HG03460 (cell line): ENCODE measurements at regions not wholly inside any gene's neighbourhood (a gene's known extent, or its start where the extent isn't known, plus 50 kb on each side); places are given as distances from the start of the nearest gene placed in this dataset.
A peak's percentile ranks its signal among the peaks of the same experiment; 100 is the strongest.
"Not testable (repeated sequence)": the region's sequence is repeated elsewhere in the genome, so short reads cannot be mapped to it uniquely, and the experiment has no call there.

ENCODE experiments used
- ATAC-seq: cut with Tn5 transposase; IDR thresholded peaks from one replicate; pipeline ENCODE4 v1.9.1; 2021; ENCODE audit not compliant: unreplicated experiment

DNA sequence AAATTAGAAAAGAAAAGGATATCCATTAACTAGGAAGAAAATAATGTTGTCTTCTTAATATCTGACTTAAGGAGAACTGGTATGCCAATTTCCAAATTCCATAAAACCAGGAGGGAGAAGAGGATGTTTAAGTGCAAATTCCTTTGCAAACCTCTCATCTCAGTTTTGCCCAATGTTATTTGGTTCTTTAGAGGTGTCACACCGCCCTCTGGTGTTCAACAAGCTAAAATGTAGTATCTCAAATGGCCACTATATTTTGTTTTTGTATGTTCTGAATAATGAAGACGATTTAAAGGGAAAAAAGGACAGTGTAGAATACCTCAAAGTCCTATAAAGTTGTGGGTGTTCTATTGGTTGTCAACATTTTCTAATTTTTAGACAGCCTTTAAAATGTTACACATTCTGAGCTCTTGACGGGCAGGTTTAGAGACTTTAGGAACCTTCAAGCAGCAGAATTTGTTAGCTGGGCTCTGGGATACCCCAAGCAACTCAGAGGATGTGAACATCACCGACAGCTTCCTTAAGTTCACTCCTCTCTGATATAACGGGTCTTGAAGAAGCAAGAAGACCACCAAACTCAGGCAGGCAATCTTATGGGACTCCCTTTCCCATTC is 458.3 kb downstream of the MFSD1 start:
- ATAC-seq = peak; percentile 66

DNA sequence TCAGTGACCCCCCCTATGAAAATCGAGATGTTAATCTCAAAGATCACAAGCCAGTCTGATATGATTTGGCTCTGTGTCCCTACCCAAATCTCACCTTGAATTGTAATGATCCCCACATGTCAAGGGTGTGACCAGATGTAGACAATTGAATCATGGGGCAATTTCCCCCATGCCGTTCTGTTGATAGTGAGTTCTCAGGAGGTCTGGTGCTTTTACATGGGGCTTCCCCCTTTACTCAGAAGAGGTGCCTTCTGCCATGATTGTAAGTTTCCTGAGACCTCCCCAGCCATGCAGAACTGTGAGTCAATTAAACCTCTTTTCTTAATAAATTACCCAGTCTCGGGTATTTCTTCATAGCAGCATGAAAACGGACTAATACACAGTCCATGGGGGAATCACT is 459.5 kb downstream of the MFSD1 start:
- not testable (repeated sequence) for ATAC-seq

DNA sequence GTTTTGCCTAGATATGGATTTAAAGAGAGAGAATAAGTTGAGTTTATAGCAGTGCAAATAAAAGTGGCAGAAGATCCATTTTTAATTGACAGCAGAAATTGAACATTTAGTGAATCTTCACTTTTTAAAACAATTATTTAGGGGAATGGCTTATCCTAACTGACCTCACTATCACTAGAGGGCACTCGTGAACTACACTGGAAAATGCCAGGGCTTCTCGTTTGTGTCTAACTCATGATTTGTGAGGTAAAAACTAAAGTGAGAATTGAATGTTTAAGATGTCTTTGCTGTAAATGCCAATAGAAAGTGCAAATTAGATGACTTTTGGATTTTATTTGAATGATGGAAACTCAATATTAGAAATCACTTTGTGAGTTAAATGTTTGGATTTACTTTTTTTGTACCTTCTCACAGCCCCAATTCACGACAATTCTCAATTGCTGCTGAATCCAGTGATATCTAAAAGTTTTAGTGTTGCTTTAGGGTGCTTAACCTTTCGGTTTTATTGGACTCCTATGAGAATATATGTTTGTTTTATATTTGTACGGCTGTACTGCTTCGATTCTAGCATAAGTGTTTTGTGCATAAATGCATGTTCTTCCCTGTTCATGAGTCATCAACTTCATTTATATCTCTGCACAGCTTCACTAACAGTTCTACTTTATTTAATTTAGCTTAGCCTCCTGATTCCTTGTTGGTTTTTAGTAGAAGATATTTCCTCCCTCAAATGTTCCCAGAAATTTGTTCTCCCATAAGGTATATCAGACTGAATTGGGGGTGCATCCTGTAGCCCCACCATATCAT is 462.1 kb downstream of the MFSD1 start:
- ATAC-seq = no peak

DNA sequence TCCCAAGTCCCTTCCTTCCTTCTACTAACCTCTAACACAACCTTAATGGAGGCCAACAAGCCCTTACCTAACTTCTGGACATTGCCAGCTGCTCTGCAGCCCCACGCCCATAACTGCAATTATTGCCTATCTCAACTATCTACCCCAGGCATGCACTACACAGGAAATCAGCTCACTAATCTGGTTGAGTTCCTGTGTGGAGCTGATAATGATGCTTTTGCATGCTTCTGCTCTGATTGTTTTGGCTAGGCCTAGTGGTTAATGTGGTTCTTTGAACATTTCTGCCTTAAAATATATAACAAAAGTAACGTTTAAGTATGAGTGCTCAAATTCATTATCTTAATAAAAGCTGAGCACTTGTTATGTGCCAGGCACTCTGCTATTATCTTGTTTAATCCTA is 463.9 kb downstream of the MFSD1 start:
- no peak for ATAC-seq

DNA sequence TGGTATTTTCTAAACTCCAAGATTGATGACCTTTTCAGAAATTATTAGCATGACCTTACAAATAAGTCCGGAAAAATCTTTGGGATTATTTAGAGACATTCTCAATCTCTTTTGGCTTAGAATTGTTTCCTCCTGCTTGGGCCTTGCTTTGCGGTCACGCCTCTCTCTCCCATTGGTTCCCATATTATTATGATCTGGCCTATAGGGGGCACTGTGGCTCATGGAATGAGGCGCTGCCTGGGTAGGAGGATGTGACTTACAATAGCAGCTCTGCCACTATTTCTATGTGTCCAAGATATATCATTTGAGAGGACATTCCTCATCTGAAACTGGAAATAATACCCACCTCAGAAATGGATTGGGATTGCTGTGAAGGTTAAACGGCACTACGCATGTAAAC is 464.9 kb downstream of the MFSD1 start:
- no peak for ATAC-seq

DNA sequence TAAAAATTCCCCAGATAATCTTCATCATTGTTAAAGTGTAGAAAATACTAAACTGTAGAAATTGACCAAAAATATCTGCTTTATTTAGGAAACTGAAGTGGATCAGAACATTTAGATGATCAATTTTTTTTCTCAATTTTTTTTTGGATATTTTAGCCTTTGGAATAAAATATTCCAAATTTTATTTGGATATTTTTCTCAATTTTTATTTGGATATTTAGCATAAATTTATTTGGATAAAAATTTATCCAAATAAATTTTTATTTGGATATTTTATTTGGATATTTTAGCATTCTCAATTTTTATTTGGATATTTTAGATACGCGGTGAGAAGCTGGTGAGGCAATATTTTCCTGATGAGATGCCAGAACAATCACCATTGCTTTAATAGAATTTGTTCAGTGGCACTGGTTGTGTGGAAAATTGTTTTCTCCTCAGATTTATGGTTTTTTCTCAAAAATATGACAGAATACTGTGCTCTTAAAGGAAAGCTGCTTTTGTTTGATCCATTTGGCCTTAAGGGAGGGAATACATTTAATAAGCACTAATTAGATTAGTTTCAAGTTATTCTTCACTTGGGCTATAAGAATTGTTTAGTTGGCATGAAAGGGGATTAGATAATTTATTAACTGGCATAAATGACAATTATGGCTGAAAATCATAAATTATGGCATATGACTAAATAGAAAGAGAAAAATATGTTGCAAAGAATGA is 470.1 kb downstream of the MFSD1 start:
- no peak for ATAC-seq

DNA sequence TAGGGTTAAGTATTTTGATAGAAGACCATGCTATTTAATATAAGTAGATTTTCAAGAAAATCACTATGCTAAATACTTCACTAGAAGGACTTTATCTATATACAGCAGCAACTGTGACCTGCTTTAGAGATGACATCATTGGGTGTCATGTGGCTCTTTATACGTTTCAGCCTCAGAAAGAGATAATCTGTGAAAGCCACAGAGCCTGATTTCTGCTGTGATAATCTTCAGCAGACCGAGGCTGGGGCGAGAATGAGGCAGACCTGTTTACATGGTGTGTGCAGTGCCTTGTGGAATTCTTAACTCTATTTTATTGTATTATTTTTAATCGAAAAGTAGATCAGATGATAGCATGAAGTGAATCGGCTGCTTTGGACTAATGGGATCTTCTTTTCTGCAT is 471.2 kb downstream of the MFSD1 start:
- ATAC-seq = no peak

DNA sequence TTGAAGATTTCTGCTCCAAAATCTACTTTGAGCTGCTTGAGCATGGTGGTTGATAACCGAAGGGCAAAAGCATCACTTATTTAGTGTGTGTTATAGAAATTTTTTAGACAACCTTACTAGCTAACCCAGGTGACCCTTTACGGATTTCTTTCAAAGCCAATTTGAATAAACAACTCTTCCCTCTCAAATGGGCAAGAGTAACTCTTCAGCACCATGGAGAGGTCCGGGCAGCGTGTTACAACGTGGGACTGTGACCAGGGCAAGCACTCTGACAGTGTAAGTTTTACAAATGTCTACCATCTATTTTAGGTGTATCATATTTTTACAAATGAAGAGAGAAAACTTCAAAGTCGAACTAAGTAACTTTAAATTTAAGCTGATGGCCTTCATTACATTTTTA is 471.8 kb downstream of the MFSD1 start:
- ATAC-seq = no peak

DNA sequence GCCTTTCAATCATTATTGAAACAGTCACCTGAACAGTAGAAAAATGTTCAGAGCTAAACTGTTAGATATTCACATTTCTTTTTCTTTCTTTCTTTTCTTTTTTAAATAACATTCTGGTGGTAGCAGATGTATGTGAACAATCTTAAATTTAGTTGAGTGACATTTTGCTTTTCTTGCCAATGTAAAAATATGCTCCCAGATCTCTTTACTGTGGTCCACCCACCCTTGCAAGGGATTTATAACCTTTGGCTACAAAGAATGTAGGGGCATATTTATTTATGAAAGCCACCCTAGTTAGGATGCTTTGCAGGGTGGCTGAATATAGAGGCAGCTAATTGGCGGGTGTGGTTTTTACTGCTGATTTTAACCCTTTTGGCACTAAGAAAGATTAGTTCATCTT is 473.9 kb downstream of the MFSD1 start:
- no peak for ATAC-seq

DNA sequence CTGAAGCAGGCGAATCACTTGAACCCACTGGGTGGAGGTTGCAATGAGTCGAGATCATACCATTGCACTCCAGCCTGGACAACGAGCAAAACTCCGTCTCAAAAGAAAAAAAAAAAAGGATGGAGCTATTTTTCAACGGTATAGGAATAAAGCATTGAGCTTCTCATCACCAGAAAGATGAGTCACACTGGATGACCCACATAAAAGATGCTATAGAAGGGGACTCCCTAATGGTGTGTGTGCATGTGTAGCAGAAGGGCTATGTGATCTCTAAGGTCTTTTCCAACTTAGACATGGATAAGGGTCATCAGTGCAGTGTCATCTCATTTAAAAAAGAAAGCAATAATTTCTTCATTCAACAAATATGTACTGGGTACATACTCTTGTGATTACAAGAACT is 476.0 kb downstream of the MFSD1 start:
- ATAC-seq = no peak

DNA sequence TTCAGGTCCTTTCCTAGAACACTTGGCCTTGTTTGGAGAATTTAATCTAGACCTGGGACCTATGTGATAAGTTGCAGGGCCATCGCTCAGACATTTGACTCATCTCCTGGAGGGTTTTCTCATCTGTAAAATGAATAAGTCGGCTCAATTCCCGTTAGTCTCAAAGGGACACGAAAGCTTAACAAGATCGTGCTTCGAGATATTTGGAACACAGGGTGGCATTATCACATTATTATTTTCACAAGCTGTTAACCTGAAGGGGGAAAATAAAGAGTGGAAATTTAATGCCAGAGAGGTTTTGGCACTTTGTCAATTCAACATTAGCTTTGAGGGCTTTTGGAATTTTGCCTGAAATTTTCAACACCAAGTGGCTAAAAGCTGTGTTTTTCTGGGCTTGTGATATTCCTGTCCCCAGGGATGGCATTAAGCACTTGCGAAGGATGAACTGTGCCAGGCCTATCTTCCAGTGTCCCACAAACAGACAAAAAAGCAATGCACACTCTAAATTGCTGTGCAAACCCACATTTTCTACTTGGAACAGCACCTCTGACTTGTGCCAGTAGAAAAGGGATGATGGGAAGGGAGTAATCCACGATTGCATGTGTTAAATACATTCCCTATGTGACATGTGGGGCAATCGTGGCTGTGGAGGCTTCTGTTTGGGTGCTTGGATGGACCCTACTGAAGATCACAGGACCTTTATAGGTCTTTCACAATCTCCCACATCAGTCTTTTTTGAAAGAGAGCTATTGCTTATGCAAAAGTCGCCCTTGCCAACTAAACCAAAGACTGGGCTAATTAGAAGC is 478.7 kb downstream of the MFSD1 start:
- no peak for ATAC-seq

DNA sequence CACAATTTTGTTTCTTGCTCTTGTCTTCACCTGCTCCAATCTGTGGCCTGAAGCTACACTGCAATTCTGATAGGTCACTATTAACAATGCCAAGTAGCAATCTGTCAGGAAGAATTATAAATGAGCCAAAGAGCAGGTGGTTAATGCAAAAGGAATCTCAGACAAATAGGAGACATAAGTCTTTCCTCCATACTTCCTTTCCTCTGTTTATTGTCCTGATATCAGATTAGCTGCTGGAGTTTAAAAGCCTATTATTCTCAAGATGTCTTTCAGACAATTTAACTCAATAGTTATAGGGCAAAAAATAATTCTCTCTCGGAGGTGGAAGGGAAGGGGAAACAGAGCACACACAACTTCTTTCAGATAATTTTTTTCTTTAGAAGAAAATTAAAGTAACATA is 491.6 kb downstream of the MFSD1 start:
- ATAC-seq = no peak

DNA sequence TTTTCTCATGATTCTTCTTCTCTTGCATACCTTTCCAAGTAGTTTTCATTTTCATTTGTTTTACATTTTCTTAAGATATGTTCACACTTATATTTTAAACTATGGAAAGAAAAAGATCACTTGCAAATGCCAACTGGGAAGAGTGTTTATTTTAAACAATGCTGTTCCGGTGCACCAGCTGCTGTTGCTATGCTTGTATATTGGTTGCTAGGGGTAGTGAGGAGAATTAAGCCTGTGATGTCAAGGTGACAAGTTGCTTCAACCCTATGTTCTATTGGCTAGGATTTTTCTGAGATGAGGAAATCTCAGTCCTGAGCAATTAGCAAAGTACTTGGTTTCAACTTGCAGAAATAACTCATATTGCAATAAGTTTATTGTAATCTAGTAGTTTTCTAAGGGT is 500.1 kb downstream of the MFSD1 start:
- no peak for ATAC-seq

DNA sequence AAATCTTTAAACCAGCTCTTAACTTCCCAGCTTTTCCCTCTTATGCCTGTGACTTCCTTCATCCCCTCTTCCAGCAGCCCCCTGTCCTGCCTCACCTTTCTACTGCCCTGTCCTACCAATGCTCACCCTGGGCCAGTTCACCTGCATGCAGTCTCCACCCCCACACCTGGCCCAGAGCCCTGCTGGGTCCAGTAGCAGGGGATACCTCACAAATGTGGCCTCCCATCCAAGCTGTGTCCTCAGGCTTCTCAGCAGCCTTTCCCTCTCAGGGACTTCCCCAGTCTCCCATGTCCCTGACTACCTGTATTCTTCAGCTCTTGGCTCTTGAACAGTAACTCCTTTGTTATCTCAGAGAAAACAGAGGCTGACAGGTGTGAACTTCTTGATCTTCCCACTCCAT is 503.2 kb downstream of the MFSD1 start:
- no peak for ATAC-seq

DNA sequence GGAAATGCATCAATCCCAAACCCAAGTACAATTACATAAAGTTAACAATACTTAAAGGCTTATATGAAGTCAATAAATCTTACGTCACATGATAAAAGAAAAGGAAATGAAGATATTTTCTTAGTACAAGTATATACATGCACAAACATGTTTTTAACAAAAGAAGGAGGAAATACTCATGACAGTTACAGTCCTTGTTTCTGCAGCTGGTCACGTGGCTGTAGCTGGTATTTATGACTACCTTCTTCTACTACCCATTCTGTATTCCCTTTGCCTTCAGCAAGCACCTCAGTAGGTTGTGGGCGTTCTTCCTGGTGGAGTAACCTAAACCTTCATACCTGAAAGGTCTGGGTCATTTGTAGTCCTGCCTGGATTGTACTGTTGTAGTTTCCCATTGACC is 514.9 kb downstream of the MFSD1 start:
- not testable (repeated sequence) for ATAC-seq

DNA sequence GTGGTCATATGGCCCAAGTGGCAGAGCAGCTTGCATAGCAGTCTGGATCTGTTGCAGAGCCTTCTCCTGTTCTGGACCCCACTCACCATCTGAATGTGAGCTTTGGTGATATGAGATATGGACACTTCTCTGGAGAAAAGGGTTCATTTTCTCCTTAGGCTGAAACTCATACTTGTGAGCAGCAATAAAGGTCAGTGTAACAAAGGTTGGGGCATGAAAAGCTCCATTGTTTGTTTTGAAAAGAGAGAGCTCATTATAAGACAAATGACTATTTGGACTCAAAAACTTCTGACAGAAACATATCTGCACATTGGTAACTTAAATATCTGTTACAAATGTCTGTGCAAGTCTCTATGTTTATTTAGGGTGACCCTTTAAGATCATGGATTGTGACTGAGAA is 517.3 kb downstream of the MFSD1 start:
- ATAC-seq = no peak

DNA sequence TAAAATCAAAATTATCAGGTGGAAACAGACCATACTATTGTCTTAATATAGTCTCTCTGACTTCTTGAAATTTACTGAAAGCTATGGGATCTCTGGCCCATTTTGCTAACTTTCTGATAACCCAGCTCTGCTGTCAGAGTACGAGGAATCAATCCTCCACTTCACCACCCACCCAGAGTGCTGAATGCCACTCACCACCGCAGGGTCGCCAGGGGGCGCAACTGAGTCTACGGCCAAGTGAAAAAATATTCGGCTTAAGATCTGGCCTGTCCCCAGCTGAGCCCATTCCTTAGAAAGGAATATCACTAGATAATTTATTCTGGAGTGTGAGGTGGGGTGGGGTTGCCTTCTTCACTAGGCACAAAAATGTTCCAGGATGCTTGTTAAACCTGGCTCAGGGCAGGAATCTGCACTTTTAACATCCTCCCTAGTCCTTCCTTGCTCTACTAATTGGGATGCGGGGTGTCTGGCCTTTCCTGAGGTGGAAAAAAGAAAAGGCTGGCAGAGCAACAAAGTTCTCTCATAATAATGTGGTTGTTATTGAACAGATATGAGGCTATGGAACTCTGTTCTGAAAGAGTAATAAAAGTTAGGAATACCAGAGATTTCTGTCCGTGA is 520.6 kb downstream of the MFSD1 start:
- peak; percentile 71 for ATAC-seq

DNA sequence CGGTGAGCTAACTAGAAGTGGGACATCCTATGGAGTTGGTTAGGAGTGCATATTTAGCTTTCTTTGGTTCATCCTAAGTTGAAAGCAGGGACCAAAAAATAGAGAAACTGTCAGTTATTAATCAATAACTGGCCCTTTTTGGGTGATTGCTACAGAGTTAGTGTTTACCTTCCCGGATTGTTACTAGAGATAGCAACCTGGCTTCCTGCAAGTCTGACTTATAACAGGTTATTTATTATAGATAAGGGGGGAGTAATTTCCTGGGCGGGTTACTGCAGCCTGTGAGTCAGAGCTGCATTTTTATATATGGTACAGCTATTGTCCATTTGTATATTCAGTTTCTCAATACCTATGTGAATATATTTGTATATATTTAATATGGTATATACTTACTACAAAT is 522.0 kb downstream of the MFSD1 start:
- ATAC-seq = no peak

DNA sequence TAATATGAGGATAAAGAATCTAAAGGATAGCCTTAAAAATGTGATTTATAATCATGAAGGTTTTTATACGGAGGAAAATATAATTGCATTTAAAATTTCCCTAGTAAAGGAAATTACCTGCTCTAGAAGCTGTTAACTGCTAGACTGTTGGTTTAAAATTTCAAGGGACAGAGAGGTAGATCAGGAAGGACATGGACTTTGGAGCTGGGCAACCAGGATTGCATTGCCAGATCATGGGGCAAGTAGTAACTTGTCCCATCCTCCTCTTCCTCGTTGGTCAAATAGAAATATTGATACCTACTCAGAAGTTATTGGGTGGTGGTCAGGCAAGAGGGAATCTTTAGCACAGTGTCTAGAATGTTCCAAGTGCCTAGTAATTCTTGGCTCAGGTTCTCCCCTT is 525.1 kb downstream of the MFSD1 start:
- no peak for ATAC-seq

DNA sequence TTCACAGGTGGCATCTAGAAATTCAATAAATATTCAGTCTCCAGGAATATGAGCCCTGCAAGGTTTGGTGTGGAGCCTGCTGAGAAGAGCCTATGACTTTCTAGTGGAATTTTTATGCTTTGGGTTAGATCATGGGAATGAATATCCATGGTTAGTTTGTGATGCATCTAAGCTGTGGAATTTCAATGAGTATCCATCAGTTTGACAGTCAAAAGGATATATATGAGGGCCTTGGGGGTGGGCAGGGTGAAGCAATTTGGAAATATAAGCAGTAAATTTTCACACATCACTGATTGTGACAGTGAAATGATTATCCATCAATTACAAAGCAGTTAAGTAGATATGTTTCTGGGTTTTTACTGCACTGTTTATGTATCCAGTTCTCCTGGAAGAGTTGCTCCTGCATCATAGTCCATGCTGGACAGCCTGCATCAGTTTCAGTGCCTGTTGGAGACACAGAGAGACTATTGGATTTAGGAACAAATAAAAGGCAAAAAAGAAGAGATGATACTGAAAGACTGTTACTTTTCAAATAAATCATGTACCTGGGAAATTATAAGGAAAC is 530.8 kb downstream of the MFSD1 start:
- no peak for ATAC-seq

DNA sequence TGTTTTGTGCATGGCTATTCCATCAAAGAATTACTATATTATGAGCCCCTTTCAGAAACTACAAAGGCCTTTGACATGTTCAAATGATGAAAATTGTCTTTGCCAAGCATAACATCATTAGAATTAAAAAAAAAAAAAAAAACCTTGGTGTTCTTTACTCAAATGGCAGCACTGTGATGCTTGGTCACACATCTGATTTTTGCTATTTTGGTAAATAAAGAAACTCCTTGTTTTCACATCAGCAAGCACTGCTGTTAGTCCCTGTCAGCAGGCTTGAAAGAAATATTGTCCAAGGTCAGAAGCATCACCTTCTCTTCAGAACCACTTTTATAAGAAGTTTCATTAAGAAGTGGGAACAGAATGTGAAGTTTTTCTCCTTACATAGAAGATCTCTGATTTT is 537.3 kb downstream of the MFSD1 start:
- no peak for ATAC-seq
